ENCODE measurements at regions not wholly inside any gene's neighbourhood (a gene's known extent, or its start where the extent isn't known, plus 50 kb on each side); places are given as distances from the start of the nearest gene placed in this dataset.

- TF ChIP-seq POLR2A (IDR thresholded peaks at IDR 0.05; ENCODE audit: low read depth, low read length) = no peak
- no peak for TF ChIP-seq POU2F2 (IDR thresholded peaks at IDR 0.05; ENCODE audit: low read depth, low read length)
- TF ChIP-seq POLR2AphosphoS5 (IDR thresholded peaks at IDR 0.05; ENCODE audit: low read depth, low read length) = no peak
- no peak for TF ChIP-seq TAF1 (IDR thresholded peaks at IDR 0.05; ENCODE audit: low read depth, low read length)
- TF ChIP-seq SPI1 (IDR thresholded peaks at IDR 0.05; ENCODE audit: low read depth, low read length) = peak; percentile 49; the same call in 1 of the 2 replicates
- no peak for TF ChIP-seq PAX5 (IDR thresholded peaks at IDR 0.05; ENCODE audit: insufficient read depth, low read length, severe bottlenecking)
Measured at GRCh38 chr11:127632546-127632945, 632.0 kb upstream of the KIRREL3 start.

Data from GM12891 (cell line).